Thyroid gland (tissue), 4 donors: ENCODE measurements at regions not wholly inside any gene's neighbourhood (a gene's known extent, or its start where the extent isn't known, plus 50 kb on each side); places are given as distances from the start of the nearest gene placed in this dataset.
"Not testable (repeated sequence)": the region's sequence is repeated elsewhere in the genome, so short reads cannot be mapped to it uniquely, and the experiment has no call there.

Source experiments
- DNase-seq, 2 donors: peaks; one replicate each; pipeline ENCODE4 v3.0.0-alpha.2; 2019
- H3K27ac ChIP-seq, 3 donors: fragments of 200-600 bp; sonication (generic); 1 replicate in 2 of 3; 2 replicates in 1 of 3; pipeline ENCODE4 v1.5.1; 2016 to 2019; ENCODE audit warnings: mild to moderate bottlenecking in 1 of 3, moderate library complexity in 1 of 3
- H3K27me3 ChIP-seq: fragments of 200-600 bp; sonication (generic); one replicate; pipeline ENCODE4 v1.5.1; 2019
- H3K36me3 ChIP-seq, 2 donors: fragments of 200-600 bp; sonication (generic); one replicate each; pipeline ENCODE4 v1.5.1; 2016 to 2019
- H3K4me1 ChIP-seq, 2 donors: fragments of 200-600 bp; sonication (generic); one replicate each; pipeline ENCODE4 v1.5.1; 2017 to 2019
- H3K4me3 ChIP-seq, 3 donors: fragments of 200-600 bp; sonication (generic); replicated peaks in 1 of 3; 1 replicate in 2 of 3; 2 replicates in 1 of 3; pipeline ENCODE4 v1.5.1; 2016; ENCODE audit warnings: mild to moderate bottlenecking in 1 of 3
- H3K9me3 ChIP-seq: fragments of 200-600 bp; sonication (generic); one replicate; pipeline ENCODE4 v1.5.1; 2017
- CTCF ChIP-seq, 6 experiments: fragments of 200-600 bp in 3 of 6; fragments of 450-650 bp in 3 of 6; sonication (generic) in 3 of 6; IDR thresholded peaks; one replicate each; pipeline ENCODE4 v1.5.1; 2016 to 2019; ENCODE audit warnings: antibody characterized with exemption in 6 of 6, mild to moderate bottlenecking in 2 of 6, inconsistent platforms in 1 of 6, moderate library complexity in 1 of 6
- WGBS, 2 donors: methylation state at CpG; one replicate each; pipeline ENCODE4 v1.1.5; 2017; 5-methylcytosine and 5-hydroxymethylcytosine counted together
- intact Hi-C: fragments of 100-400 bp; cut with DNase I; formaldehyde crosslinking; loops from one replicate; pipeline ENCODE4 v1.15.1; 2023

DNA sequence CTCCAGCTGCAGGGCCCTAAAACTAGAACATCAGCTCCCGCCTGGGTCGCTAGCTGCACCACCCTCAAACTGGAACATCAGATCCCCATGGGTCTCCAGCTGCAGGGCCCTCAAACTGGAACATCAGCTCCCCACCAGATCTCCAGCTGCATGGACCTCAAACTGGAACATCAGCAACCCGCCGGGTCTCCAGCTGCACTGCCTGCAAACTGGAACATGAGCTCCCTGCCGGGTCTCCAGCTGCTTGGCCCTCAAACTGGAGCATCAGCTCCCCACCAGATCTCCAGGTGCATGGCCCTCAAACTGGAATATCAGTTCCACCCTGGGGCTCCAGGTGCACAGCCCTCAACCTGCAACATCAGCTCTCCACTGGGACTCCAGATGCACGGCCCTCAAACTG is 82.7 kb downstream of the TFRC start:
- H3K4me1 ChIP-seq, DNase-seq, intact Hi-C loops: not testable (repeated sequence)

DNA sequence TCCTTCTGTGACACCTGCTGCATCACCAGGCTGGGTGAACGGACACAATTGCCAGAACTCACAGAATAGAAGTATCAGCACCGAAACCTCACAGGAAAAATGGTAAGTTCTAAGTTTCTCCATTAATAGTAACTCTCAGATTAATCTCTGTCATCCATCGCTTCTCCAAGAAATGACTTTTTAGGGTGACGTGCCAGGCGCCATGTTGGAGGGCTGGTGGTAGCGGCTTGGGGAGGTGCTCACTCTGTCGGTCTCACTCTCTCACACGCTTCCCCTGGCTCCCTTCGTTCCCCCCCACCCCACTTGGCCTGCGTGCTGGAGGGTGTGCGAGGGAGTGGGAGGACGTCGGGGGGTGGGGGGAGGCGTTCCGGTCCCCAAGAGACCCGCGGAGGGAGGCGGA is 85.6 kb downstream of the TFRC start:
- H3K27me3 ChIP-seq, intact Hi-C loops, H3K36me3 ChIP-seq, H3K9me3 ChIP-seq, H3K27ac ChIP-seq, H3K4me1 ChIP-seq, H3K4me3 ChIP-seq, DNase-seq: not testable (repeated sequence)
- 69 to 85% methylated on average over 5 to 9 of the region's 18 CpGs for WGBS, 2 donors

More for the DNA sequence above, 82.7 kb downstream of the TFRC start:
- not testable (repeated sequence) for H3K27ac ChIP-seq, H3K36me3 ChIP-seq, H3K27me3 ChIP-seq, H3K4me3 ChIP-seq, H3K9me3 ChIP-seq
- WGBS, 2 donors: 87 to 95% methylated on average over 3 to 6 of the region's 6 CpGs

DNA sequence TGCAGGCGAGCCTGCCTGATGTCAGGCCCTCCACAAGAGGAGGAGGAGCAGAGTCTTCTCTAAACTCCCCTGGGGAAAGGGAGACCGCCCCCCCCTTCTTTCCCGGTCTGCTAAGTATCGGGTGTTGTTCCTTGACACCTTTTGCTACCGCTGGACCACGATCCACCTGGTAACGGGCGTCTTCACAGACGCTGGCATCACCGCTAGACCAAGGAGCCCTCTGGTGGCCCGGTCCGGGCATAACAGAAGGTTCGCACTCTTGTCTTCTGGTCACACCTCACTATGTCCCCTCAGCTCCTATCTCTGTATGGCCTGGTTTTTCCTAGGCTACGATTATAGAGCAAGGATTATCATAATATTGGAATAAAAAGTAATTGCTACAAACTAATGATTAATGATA is 86.0 kb upstream of the TNK2 start:
- H3K27me3 ChIP-seq, H3K36me3 ChIP-seq, H3K9me3 ChIP-seq, H3K4me1 ChIP-seq, H3K4me3 ChIP-seq, H3K27ac ChIP-seq, intact Hi-C loops: not testable (repeated sequence)
- WGBS, 2 donors: 24 to 37% methylated on average over 12 to 14 of the region's 14 CpGs
- DNase-seq: peak; percentile 63 to 66
- TF ChIP-seq CTCF (IDR thresholded peaks at IDR 0.05): peak in 2 of 6 experiments; percentile 36 to 54

DNA sequence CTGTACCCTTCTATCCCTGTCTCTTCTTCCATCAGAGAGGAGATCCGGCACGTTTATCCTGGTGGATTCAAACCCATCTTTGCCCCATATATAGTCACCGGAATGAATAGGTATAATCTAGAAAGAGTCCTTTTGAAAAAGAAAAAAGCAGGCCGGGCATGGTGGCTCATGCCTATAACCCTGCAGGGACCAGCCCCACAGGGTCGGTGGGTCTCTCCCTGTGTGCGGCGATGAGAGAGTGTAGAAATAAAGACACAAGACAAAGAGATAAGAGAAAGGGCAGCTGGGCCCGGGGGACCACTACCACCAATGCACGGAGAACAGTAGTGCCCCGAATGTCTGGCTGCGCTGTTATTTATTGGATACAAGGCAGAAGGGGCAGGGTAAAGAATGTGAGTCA is 85.3 kb upstream of the TNK2 start:
- H3K9me3 ChIP-seq, DNase-seq, H3K4me3 ChIP-seq, intact Hi-C loops, H3K36me3 ChIP-seq, H3K27ac ChIP-seq, H3K27me3 ChIP-seq, H3K4me1 ChIP-seq: not testable (repeated sequence)
- 92 to 97% methylated on average over 11 of the region's 11 CpGs for WGBS, 2 donors

- H3K27ac ChIP-seq, H3K4me3 ChIP-seq, H3K4me1 ChIP-seq, DNase-seq, H3K36me3 ChIP-seq, H3K9me3 ChIP-seq, intact Hi-C loops, H3K27me3 ChIP-seq: not testable (repeated sequence)
- 90 to 96% methylated on average over 18 to 20 of the region's 20 CpGs for WGBS, 2 donors
Observed at GRCh38 chr3:195992956-195993595, 84.7 kb upstream of the TNK2 start.

DNA sequence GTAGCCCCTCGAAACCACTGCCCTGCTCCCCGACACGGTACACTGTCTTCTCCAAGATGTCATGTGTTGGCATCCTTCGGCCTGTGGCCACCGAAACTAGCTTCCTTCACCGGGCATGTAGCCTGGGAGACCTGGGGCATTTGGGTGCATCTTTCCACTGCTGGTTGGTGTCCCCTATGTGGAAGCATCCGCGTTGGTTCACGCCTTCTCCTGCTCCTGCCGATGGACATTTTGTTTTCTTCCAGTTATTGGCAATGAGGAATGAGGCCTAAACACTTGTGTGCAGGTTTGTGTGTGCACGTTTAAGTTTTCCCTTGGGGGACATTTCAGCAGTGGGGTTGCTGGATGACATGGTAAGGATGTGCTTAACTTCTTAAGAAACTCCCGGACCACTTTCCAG is 83.6 kb upstream of the TNK2 start:
- DNase-seq, H3K27ac ChIP-seq, H3K27me3 ChIP-seq, H3K4me1 ChIP-seq, H3K9me3 ChIP-seq, H3K4me3 ChIP-seq, intact Hi-C loops, H3K36me3 ChIP-seq: not testable (repeated sequence)
- 90 to 91% methylated on average over 7 to 10 of the region's 12 CpGs for WGBS, 2 donors

GRCh38 chr3:195991243-195991642 is 82.9 kb upstream of the TNK2 start:
- H3K27ac ChIP-seq, intact Hi-C loops: not testable (repeated sequence)
- 65 to 74% methylated on average over 12 of the region's 12 CpGs for WGBS, 2 donors

GRCh38 chr3:195990841-195991174 is 82.5 kb upstream of the TNK2 start:
- intact Hi-C loops, H3K9me3 ChIP-seq, H3K36me3 ChIP-seq, DNase-seq, H3K4me1 ChIP-seq, H3K27me3 ChIP-seq: not testable (repeated sequence)
- Histone ChIP-seq H3K27ac (peak overlapping the region in 1 of 3 donors; percentile 85), H3K4me3 (peak overlapping the region in 2 of 3 donors; percentile 51 to 95)
- WGBS, 2 donors: 60 to 63% methylated on average over 7 of the region's 7 CpGs

More at GRCh38 chr3:195991243-195991642, 82.9 kb upstream of the TNK2 start:
- not testable (repeated sequence) for H3K9me3 ChIP-seq, H3K4me3 ChIP-seq, H3K27me3 ChIP-seq, DNase-seq, H3K4me1 ChIP-seq, H3K36me3 ChIP-seq
